NCI-H524 (cell line): ENCODE measurements at regions not wholly inside any gene's neighbourhood (a gene's known extent, or its start where the extent isn't known, plus 50 kb on each side); places are given as distances from the start of the nearest gene placed in this dataset.
"Not testable (repeated sequence)": the region's sequence is repeated elsewhere in the genome, so short reads cannot be mapped to it uniquely, and the experiment has no call there.

Experiments
- DNase-seq, 2 experiments: peaks; one replicate each; lab custom pipeline; 2025; lab: John Stamatoyannopoulos, UW

- DNase-seq, result no peak
Measured at GRCh38 chr13:64202517-64202916, 2786.9 kb upstream of the PCDH20 start.

- no peak for DNase-seq
Measured at GRCh38 chr13:64197232-64197631, 2781.6 kb upstream of the PCDH20 start.

GRCh38 chr13:64186503-64187250 is 2771.0 kb upstream of the PCDH20 start:
- DNase-seq, result peak in 1 of 2 experiments; percentile 40

- DNase-seq, result no peak
Measured at GRCh38 chr13:64186071-64186470, 2770.4 kb upstream of the PCDH20 start.

- no peak for DNase-seq
Measured at GRCh38 chr13:64180756-64181155, 2765.1 kb upstream of the PCDH20 start.

GRCh38 chr13:64165826-64166225 is 2750.2 kb upstream of the PCDH20 start:
- no peak for DNase-seq

GRCh38 chr13:64164435-64164834 is 2748.8 kb upstream of the PCDH20 start:
- DNase-seq, result no peak

GRCh38 chr13:64160479-64160878 is 2744.8 kb upstream of the PCDH20 start:
- no peak for DNase-seq

GRCh38 chr13:64158908-64159307 is 2743.3 kb upstream of the PCDH20 start:
- DNase-seq, result no peak

GRCh38 chr13:64154514-64154913 is 2738.9 kb upstream of the PCDH20 start:
- DNase-seq, result peak; percentile 3 to 35

- no peak for DNase-seq
Measured at GRCh38 chr13:64130600-64130999, 2715.0 kb upstream of the PCDH20 start.

- no peak for DNase-seq
Measured at GRCh38 chr13:64130171-64130570, 2714.5 kb upstream of the PCDH20 start.

GRCh38 chr13:64127856-64128255 is 2712.2 kb upstream of the PCDH20 start:
- DNase-seq, result no peak

- no peak for DNase-seq
Measured at GRCh38 chr13:64127192-64127591, 2711.5 kb upstream of the PCDH20 start.

GRCh38 chr13:64121023-64121709 is 2705.5 kb upstream of the PCDH20 start:
- DNase-seq, result not testable (repeated sequence)

GRCh38 chr13:64099994-64100393 is 2684.3 kb upstream of the PCDH20 start:
- DNase-seq, result no peak

- no peak for DNase-seq
Measured at GRCh38 chr13:64090311-64090710, 2674.7 kb upstream of the PCDH20 start.

GRCh38 chr13:64088491-64088890 is 2672.8 kb upstream of the PCDH20 start:
- DNase-seq, result no peak

- DNase-seq, result no peak
Measured at GRCh38 chr13:64087624-64088023, 2672.0 kb upstream of the PCDH20 start.

GRCh38 chr13:64083811-64084210 is 2668.2 kb upstream of the PCDH20 start:
- no peak for DNase-seq

GRCh38 chr13:64083396-64083795 is 2667.7 kb upstream of the PCDH20 start:
- DNase-seq, result no peak

GRCh38 chr13:64078480-64078936 is 2662.9 kb upstream of the PCDH20 start:
- DNase-seq, result no peak

- DNase-seq, result no peak
Measured at GRCh38 chr13:64078025-64078424, 2662.4 kb upstream of the PCDH20 start.
